Vagina (tissue), 2 donors: ENCODE measurements at regions not wholly inside any gene's neighbourhood (a gene's known extent, or its start where the extent isn't known, plus 50 kb on each side); places are given as distances from the start of the nearest gene placed in this dataset.

ENCODE experiments used
- CTCF ChIP-seq, 3 experiments: fragments of 450-650 bp in 2 of 3; fragments of 200-600 bp in 1 of 3; sonication (generic) in 1 of 3; IDR thresholded peaks; one replicate each; pipeline ENCODE4 v1.5.1; 2017 to 2019; ENCODE audit warnings: antibody characterized with exemption in 3 of 3, mild to moderate bottlenecking in 2 of 3, moderate library complexity in 2 of 3
- POLR2A ChIP-seq, 2 donors: fragments of 450-650 bp; IDR thresholded peaks; one replicate each; pipeline ENCODE4 v1.6.1; 2017; ENCODE audit warnings: antibody characterized with exemption in 2 of 2, mild to moderate bottlenecking in 2 of 2, moderate library complexity in 2 of 2
- POLR2AphosphoS5 ChIP-seq, 2 donors: sonication (generic); formaldehyde crosslinking; IDR thresholded peaks; one replicate each; pipeline ENCODE4 v1.9.0; 2017; ENCODE audit warnings: antibody characterized with exemption in 2 of 2, mild to moderate bottlenecking in 2 of 2, low read depth in 1 of 2; ENCODE audit not compliant: insufficient read depth in 1 of 2

- no peak for TF ChIP-seq CTCF (IDR thresholded peaks at IDR 0.05)
- TF ChIP-seq POLR2A (IDR thresholded peaks at IDR 0.05): no peak
- TF ChIP-seq POLR2AphosphoS5 (IDR thresholded peaks at IDR 0.05; ENCODE audit: insufficient read depth in 1 of 2, low read depth in 1 of 2): no peak
Observed at GRCh38 chr16:61274211-61274610, 762.0 kb downstream of the CDH8 start.
